ENCODE measurements at regions not wholly inside any gene's neighbourhood (a gene's known extent, or its start where the extent isn't known, plus 50 kb on each side); places are given as distances from the start of the nearest gene placed in this dataset.

GRCh38 chr6:147046141-147046877 lies 157.9 kb upstream of the STXBP5 start:
- no peak for DNase-seq

DNA sequence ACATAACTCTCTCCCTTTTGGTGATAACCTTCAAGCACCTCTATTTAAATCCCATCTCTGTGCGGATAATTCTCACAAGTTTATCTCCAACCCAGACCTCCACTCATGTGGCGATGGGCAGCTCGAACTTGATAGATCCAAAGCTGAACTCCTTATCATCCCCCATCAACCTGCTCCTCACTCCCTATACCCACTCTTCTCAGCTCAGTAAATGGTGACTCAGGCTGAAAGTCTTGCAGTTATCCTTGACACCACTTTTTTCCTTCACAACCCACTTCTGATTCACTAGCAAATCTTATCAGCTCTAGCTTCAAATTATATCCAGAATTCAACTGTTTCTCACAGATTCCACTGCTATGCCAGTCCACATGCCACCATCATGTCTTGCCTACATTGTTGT lies 155.3 kb upstream of the STXBP5 start:
- DNase-seq: no peak

DNA sequence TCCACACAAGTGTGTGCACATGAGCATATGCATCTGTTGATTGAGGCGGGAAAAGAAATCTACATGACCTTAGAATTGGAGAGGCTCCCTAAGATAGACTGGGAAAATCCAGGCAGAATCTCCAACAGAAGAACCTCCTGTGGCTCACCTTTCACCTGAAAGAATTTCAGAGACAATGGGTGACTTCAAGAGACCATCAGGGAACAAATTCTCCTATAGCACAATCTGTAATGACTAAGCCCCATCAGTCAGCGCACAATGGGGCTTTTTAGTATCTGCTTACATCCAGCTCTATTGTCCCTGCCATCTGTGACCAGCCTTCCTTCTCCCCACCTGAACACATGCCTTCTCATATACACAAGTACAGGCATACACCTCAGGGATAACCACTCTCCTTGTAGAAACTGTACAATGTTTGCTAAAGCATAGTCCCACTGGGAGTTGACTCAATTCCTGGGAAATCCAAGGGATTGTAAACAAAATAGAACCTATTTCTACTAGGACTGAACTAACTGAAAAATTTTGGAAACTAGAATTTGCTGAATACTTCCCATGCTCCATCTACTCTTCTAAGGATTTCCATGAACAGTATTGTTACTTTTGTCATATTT lies 150.8 kb upstream of the STXBP5 start:
- no peak for DNase-seq

GRCh38 chr6:147054158-147054557 lies 150.1 kb upstream of the STXBP5 start:
- no peak for DNase-seq

DNA sequence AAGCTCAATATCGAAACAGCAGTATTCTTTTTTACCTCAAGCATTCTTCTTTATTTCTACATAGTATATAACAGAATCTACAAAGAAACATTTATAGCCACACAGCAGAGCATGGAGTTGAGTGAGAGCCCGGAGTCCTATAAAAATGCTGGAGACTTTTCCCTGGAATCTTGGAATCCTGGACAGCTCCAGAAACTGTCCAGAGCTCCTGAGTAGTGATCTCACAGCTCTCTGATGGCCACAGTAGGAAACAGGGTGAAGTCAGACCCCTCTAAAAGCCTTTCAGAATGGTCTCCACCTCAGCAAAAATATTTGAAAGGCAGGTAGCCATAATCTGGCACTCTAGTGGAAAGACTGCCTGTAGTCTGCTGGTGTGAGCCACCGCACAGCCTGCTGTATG lies 149.3 kb upstream of the STXBP5 start:
- no peak for DNase-seq

GRCh38 chr6:147055821-147056392 lies 148.3 kb upstream of the STXBP5 start:
- DNase-seq: no peak

DNA sequence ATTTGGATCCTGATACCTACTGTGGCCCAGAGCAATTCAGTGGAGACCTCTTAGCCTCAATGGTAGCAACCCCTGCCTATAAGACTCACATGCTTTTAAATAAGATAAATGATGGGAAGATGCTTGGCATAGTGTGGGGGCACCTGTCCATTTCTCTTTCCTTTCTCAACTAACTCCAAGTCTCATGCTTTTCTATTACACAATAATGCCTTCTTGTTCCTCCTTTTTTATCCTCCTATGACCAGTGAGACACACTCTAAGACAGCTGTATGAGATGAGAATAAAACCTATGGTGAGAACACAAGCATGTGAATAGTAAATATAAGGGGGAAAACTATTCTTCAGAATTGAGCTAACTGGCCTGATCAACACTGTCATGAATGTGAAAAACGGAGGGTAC lies 147.0 kb upstream of the STXBP5 start:
- no peak for DNase-seq

GRCh38 chr6:147057705-147058342 lies 146.4 kb upstream of the STXBP5 start:
- no peak for DNase-seq

GRCh38 chr6:147058786-147059385 lies 145.3 kb upstream of the STXBP5 start:
- no peak for DNase-seq

DNA sequence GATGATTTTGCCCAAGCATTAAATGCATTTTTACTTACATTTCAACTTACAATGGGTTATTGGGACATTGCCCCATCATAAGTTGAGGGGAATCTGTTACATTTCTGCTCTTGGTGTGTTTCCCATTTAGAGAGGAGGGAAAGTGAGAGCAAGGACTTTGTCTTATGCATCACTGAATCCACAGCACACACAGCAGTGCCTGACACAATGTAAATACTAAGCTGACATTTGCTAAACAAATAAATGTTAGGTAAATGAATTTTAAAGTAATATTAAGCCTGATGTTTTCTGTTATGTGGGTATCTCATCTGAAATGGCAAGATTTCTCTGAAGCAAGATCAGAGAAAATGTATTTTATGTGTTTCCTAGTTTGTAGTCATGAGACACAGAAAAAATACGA lies 143.6 kb upstream of the STXBP5 start:
- DNase-seq: no peak

GRCh38 chr6:147061252-147061651 lies 143.0 kb upstream of the STXBP5 start:
- DNase-seq: no peak

GRCh38 chr6:147063469-147064031 lies 140.7 kb upstream of the STXBP5 start:
- no peak for DNase-seq

- no peak for DNase-seq
These were observed 138.4 kb upstream of the STXBP5 start for GRCh38 chr6:147065786-147066185.

DNA sequence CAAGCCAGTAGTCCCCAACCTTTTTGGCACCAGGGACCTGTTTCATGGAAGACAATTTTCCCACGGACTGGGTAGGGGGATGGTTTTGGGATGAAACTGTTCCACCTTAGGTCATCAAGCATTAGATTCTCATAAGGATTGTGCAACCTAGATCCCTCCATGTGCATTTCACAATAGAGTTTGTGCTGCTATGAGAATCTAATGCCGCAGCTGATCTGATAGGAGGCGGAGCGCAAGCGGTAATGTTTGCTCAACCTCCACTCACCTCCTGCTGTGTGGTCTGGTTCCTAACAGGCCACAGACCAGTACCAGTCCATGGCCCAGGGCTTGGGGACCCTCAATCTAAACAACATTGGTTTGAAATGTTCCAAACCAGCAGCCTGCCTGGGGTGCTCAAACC lies 137.0 kb upstream of the STXBP5 start:
- no peak for DNase-seq

- no peak for DNase-seq
These were observed 132.4 kb upstream of the STXBP5 start for GRCh38 chr6:147071776-147072175.

DNA sequence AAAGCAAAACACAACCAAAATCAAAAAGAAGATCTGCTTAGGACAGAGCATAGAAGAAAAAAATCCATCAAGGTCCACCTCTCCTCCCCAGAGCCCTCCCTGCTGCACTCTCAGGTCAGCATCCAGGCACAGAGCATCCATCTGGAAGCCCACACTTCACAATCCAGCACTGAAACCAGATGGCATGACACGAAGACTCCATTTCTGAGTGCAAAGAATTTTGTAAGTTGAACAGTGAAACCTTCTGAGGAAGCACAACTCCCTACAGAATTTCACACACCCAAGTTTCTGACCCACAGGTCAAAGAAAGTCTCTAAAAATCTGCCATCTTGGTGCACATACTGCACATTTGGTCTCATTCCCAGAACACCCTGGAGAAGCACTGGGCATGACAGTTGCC lies 128.8 kb upstream of the STXBP5 start:
- no peak for DNase-seq

DNA sequence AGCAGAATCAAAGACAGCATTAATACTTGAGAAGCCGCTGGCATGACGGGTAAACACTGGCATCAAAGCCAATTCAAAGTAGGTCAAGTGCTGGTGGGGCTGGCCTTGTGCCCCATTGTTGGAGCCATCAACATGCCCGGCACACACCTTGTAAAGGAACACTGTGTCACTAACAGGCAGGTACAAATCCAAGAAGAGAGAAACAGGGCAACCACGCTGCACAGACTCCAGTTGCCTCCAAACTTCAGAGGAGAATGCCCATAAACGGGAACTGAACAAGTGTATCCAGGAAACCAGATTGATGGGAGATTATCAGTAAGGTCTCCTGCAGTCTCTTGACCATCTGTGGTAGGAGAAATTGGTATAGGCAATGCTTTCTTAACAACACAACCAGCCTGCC lies 127.0 kb upstream of the STXBP5 start:
- DNase-seq: no peak

DNA sequence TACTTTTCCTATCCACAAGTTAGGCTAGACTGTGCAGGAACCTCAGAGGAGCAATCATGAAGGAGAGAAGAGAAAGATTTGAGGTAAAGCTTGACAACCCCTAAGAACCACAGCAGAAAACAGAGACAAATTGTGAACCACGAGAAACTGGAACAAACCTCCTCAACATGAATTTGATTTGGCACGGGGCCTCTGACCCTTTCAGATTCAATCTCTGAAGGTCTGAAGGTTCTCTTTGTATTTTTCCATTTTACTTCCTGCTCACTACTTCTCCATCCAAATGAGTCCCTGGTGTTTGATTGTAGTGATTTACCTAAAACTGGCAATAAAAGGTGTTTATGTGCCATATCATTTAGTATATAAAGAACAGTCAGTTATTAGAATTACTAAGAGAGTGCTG lies 126.1 kb upstream of the STXBP5 start:
- no peak for DNase-seq

DNA sequence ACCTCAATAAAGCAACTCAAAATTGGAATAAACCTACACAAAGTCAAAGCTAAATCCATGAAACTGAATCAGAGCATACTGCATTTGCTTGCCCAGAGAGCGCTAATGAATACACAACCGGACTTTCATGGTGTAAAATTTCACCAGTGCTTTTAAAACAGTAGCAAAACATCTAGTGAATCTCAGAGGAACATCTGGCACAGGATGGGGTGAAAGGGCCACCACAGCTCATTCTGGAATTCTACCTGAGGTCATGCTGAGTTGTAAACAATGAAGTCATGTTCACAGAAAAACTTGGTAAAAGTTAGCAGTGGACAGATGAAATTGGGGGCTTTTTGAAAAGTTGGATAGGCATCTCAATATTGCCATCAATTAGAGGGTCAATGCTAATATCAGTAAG lies 125.6 kb upstream of the STXBP5 start:
- DNase-seq: no peak

DNA sequence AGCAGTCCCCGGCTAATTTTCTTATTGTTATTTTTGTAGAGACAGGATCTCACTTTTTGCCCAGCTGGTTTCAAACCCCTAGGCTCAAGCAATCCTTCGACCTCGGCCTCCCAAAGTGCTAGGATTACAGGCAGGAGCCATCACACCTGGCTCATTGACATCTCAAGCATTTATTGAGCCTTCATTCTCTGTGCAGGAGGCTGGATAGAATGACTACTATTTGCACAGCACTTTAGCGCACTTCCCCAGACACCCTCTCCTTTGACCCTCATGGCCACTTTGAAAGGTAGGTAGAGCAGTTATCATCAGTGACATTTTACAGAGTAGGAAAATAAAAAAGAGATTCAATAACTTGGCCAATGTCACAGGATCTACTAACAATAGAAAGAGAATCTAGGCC lies 124.0 kb upstream of the STXBP5 start:
- DNase-seq: no peak

GRCh38 chr6:147081076-147081609 lies 123.1 kb upstream of the STXBP5 start:
- no peak for DNase-seq

GRCh38 chr6:147087641-147088040 lies 116.6 kb upstream of the STXBP5 start:
- no peak for DNase-seq

GRCh38 chr6:147088861-147089260 lies 115.4 kb upstream of the STXBP5 start:
- DNase-seq: no peak

Data from activated CD4-positive, alpha-beta T cell treated with anti-CD3 and anti-CD28 coated beads for 48 hours (primary cell).